A549 (cell line): ENCODE measurements at regions not wholly inside any gene's neighbourhood (a gene's known extent, or its start where the extent isn't known, plus 50 kb on each side); places are given as distances from the start of the nearest gene placed in this dataset.

Experiments
- ATAC-seq, 2 experiments: fragments of 200-7000 bp in 1 of 2; fragments of >200 bp in 1 of 2; cut with Nextera tagmentation in 1 of 2; cut with Tn5 transposase in 1 of 2; 3 replicates each; pipeline versions ENCODE4 v1.8.0 to v1.9.1; 2018 to 2020; ENCODE audit warnings: mild to moderate bottlenecking in 1 of 2, moderate library complexity in 1 of 2
- CTCF ChIA-PET: fragments of 300-600 bp; sonication (Branson Sonifier 250); formaldehyde crosslinking; extraction: SDS; loops from one replicate; lab custom pipeline; 2021; ENCODE audit warnings: antibody characterized with exemption, inconsistent platforms; lab: Yijun Ruan, JAX
- POLR2A ChIA-PET: fragments of 350-600 bp; formaldehyde crosslinking; extraction: SDS; loops from one replicate; lab custom pipeline; 2021; ENCODE audit warnings: antibody characterized with exemption, inconsistent platforms; lab: Yijun Ruan, JAX
- DNase-seq, 2 experiments: peaks; one replicate each; pipeline versions ENCODE4 v3.0.0 to v3.0.0-alpha.2; 2011 to 2016; ENCODE audit warnings: low read depth in 1 of 2, low spot score in 1 of 2
- FAIRE-seq: peaks from 2 replicates; lab custom pipeline; 2011; peaks lifted over from hg19 to GRCh38; lab: Jason Lieb, UNC
- H3K27ac ChIP-seq, 2 experiments: fragments of >200 bp; sonication (Bioruptor Twin); formaldehyde crosslinking; 3 replicates each; pipeline ENCODE4 v1.5.1; 2016 to 2017
- H3K4me1 ChIP-seq: fragments of >200 bp; sonication (Bioruptor Twin); formaldehyde crosslinking; 3 replicates; pipeline ENCODE4 v1.6.1; 2016
- H3K4me2 ChIP-seq: fragments of >200 bp; sonication (Bioruptor Twin); formaldehyde crosslinking; 3 replicates; pipeline ENCODE4 v1.6.1; 2016
- H3K4me3 ChIP-seq: fragments of >200 bp; sonication (Bioruptor Twin); formaldehyde crosslinking; 3 replicates; pipeline ENCODE4 v1.5.1; 2016
- H3K9me3 ChIP-seq: fragments of >200 bp; sonication (Bioruptor Twin); formaldehyde crosslinking; 3 replicates; pipeline ENCODE4 v1.6.1; 2016
- BCL3 ChIP-seq: fragments of >200 bp; sonication (Bioruptor Twin); formaldehyde crosslinking; IDR thresholded peaks from 3 replicates; pipeline ENCODE4 v1.6.1; 2016
- BHLHE40 ChIP-seq: IDR thresholded peaks from 2 replicates; pipeline ENCODE4 v1.6.1; 2012; ENCODE audit warnings: low read depth, low read length, inconsistent platforms
- CBX2 ChIP-seq: fragments of 200-600 bp; sonication (generic); IDR thresholded peaks from 2 replicates; pipeline ENCODE4 v1.6.1; 2016; ENCODE audit warnings: low read depth, mild to moderate bottlenecking, borderline replicate concordance
- CHD4 ChIP-seq: fragments of 200-600 bp; sonication (generic); IDR thresholded peaks from 2 replicates; pipeline ENCODE4 v1.6.1; 2016; ENCODE audit warnings: antibody characterized with exemption, mild to moderate bottlenecking, borderline replicate concordance
- EHF ChIP-seq: fragments of 250-450 bp; sonication (Bioruptor Pico); IDR thresholded peaks from 2 replicates; pipeline ENCODE4 v1.5.0; 2020; ENCODE audit warnings: mild to moderate bottlenecking
- ELK1 ChIP-seq: fragments of 150-350 bp; IDR thresholded peaks from 2 replicates; pipeline ENCODE4 v1.6.1; 2014; ENCODE audit warnings: low read depth, mild to moderate bottlenecking, low read length
- FOSL2 ChIP-seq, 2 experiments: fragments of 450-650 bp in 1 of 2; fragments of >200 bp in 1 of 2; sonication (Bioruptor Twin) in 1 of 2; formaldehyde crosslinking; IDR thresholded peaks; 2 replicates each; pipeline versions ENCODE4 v1.5.0 to v1.6.1; 2016 to 2020; ENCODE audit warnings: mild to moderate bottlenecking in 1 of 2, moderate library complexity in 1 of 2
- FOXS1 ChIP-seq: fragments of 250-450 bp; sonication (Bioruptor Pico); IDR thresholded peaks from 2 replicates; pipeline ENCODE4 v1.5.0; 2020; ENCODE audit warnings: mild to moderate bottlenecking, moderate library complexity
- HDAC2 ChIP-seq: fragments of 200-600 bp; sonication (generic); IDR thresholded peaks from 2 replicates; pipeline ENCODE4 v1.6.1; 2016
- HES2 ChIP-seq: fragments of >200 bp; sonication (Bioruptor Twin); formaldehyde crosslinking; IDR thresholded peaks from 2 replicates; pipeline ENCODE4 v1.6.1; 2016
- HOXA7 ChIP-seq: fragments of 250-450 bp; sonication (Bioruptor Pico); IDR thresholded peaks from 2 replicates; pipeline ENCODE4 v1.5.0; 2020; ENCODE audit warnings: mild to moderate bottlenecking, moderate library complexity
- HOXB13 ChIP-seq: fragments of 250-450 bp; sonication (Bioruptor Pico); IDR thresholded peaks from 2 replicates; pipeline ENCODE4 v1.5.0; 2020; ENCODE audit warnings: low read depth, mild to moderate bottlenecking, moderate library complexity
- JUN ChIP-seq, 2 experiments: fragments of >200 bp; sonication (Bioruptor Twin); formaldehyde crosslinking; IDR thresholded peaks; 2 replicates in 1 of 2; 3 replicates in 1 of 2; pipeline ENCODE4 v1.6.1; 2016 to 2017
- KDM1A ChIP-seq: fragments of 200-600 bp; sonication (generic); IDR thresholded peaks from 2 replicates; pipeline ENCODE4 v1.6.1; 2016; ENCODE audit warnings: low read depth, mild to moderate bottlenecking
- MAX ChIP-seq: IDR thresholded peaks from 2 replicates; pipeline ENCODE4 v1.6.1; 2012
- PBX3 ChIP-seq: IDR thresholded peaks from 2 replicates; pipeline ENCODE4 v1.6.1; 2012
- RAD21 ChIP-seq, 2 experiments: fragments of >200 bp in 1 of 2; sonication (Bioruptor Twin) in 1 of 2; formaldehyde crosslinking in 1 of 2; IDR thresholded peaks in 1 of 2; conservative IDR thresholded peaks in 1 of 2; 2 replicates in 1 of 2; 3 replicates in 1 of 2; pipeline ENCODE4 v1.6.1; 2012 to 2018; ENCODE audit warnings: inconsistent platforms in 1 of 2
- RCOR1 ChIP-seq: fragments of 150-350 bp; IDR thresholded peaks from 2 replicates; pipeline ENCODE4 v1.6.1; 2014; ENCODE audit warnings: antibody characterized with exemption, low read length, low read depth
- SMC3 ChIP-seq: fragments of >200 bp; sonication (Bioruptor Twin); formaldehyde crosslinking; IDR thresholded peaks from 3 replicates; pipeline ENCODE4 v1.6.1; 2018; ENCODE audit warnings: inconsistent platforms
- SREBF2 ChIP-seq: fragments of 450-650 bp; IDR thresholded peaks from 2 replicates; pipeline ENCODE4 v1.6.1; 2014; ENCODE audit warnings: mild to moderate bottlenecking, moderate library complexity
- TFCP2L1 ChIP-seq: fragments of 250-450 bp; sonication (Bioruptor Pico); IDR thresholded peaks from 2 replicates; pipeline ENCODE4 v1.5.0; 2021; ENCODE audit warnings: mild to moderate bottlenecking
- TP53 ChIP-seq: fragments of 250-450 bp; sonication (Bioruptor Pico); IDR thresholded peaks from 2 replicates; pipeline ENCODE4 v1.5.0; 2021; ENCODE audit warnings: mild to moderate bottlenecking, moderate library complexity
- ZFP36 ChIP-seq: fragments of 450-650 bp; IDR thresholded peaks from 2 replicates; pipeline ENCODE4 v1.6.1; 2014; ENCODE audit warnings: borderline replicate concordance; ENCODE audit not compliant: partially characterized antibody
- ZNF302 ChIP-seq: fragments of 250-450 bp; sonication (Bioruptor Pico); IDR thresholded peaks from 2 replicates; pipeline ENCODE4 v1.9.0; 2021; ENCODE audit warnings: inconsistent platforms, mild to moderate bottlenecking, moderate library complexity
- ZSCAN20 ChIP-seq: fragments of 250-450 bp; sonication (Bioruptor Pico); IDR thresholded peaks from 2 replicates; pipeline ENCODE4 v1.8.0; 2022; ENCODE audit warnings: mild to moderate bottlenecking, moderate library complexity
- WGBS: methylation state at CpG from one replicate; pipeline ENCODE4 v1.1.6; 2017; ENCODE audit errors: missing lambda C conversion rate; 5-methylcytosine and 5-hydroxymethylcytosine counted together
- TF ChIP-seq, protein P1 (sequence below): IDR thresholded peaks from 2 replicates; pipeline ENCODE4 v1.6.1; 2012; ENCODE audit warnings: low read depth, borderline replicate concordance

DNA sequence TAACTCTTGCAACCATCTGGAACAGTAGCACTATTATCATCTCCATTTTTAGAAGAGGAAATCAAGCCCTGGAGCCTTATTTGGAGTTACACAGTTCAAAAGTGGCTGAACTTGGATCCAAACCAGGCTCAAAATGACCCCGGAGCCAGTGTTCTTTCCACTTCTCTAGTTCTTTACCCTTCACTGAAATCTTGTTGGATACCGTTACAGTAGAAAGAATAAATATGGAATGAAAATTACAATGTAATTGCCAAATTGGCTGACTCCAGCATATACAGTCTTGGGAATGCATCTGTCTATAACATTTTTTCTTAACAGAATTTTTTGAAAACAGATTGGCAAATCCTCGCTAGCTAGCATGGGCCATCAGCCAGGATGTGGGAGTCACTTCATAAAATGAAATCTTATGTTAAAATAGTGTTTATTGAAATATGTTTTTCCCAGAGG is 261.4 kb downstream of the CTH start:
- ChIA-PET CTCF (no interaction called here), POLR2A (no interaction called here)
- no peak for FAIRE-seq
- no peak overlapping the region for H3K4me3 ChIP-seq
- no peak for DNase-seq
- no peaks in the 10 kb centered on the region for H3K4me1 ChIP-seq
- H3K9me3 ChIP-seq = no peaks in the 10 kb centered on the region
- H3K4me2 ChIP-seq = no peak overlapping the region
- TF ChIP-seq ELK1 (no peak), JUN (IDR thresholded peaks at IDR 0.05) (no peak), EHF (CRISPR knock-in tag) (no peak), MAX (no peak), ZSCAN20 (no peak), CHD4 (no peak), TFCP2L1 (CRISPR knock-in tag) (no peak), SREBF2 (no peak), FOSL2 (IDR thresholded peaks at IDR 0.05) (no peak), FOSL2 (CRISPR knock-in tag; IDR thresholded peaks at IDR 0.05) (no peak), BCL3 (no peak), CBX2 (no peak), ZFP36 (no peak), PBX3 (no peak), HDAC2 (no peak), RAD21 (conservative IDR thresholded peaks at IDR 0.05 in 1 of 2, IDR thresholded peaks at IDR 0.05 in 1 of 2) (no peak), FOXS1 (CRISPR knock-in tag) (no peak), HES2 (no peak), ZNF302 (CRISPR knock-in tag) (no peak), HOXB13 (no peak)
- TF ChIP-seq, protein P1, sequence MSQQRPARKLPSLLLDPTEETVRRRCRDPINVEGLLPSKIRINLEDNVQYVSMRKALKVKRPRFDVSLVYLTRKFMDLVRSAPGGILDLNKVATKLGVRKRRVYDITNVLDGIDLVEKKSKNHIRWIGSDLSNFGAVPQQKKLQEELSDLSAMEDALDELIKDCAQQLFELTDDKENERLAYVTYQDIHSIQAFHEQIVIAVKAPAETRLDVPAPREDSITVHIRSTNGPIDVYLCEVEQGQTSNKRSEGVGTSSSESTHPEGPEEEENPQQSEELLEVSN = no peak
- no peak for ATAC-seq
- 18% methylated on average over 3 of the region's 3 CpGs for WGBS
- H3K27ac ChIP-seq = no peak overlapping the region

GRCh38 chr1:70674941-70675685 is 264.0 kb downstream of the CTH start:
- no peak for FAIRE-seq
- no peak for ATAC-seq
- H3K4me2 ChIP-seq = no peak overlapping the region
- H3K9me3 ChIP-seq = no peaks in the 10 kb centered on the region
- CTCF ChIA-PET = no interaction called here
- no peak overlapping the region for H3K27ac ChIP-seq
- no peak for TF ChIP-seq TP53 (CRISPR knock-in tag)
- no peak for TF ChIP-seq HDAC2
- no peak for TF ChIP-seq BHLHE40
- no peak for TF ChIP-seq SREBF2
- no peak for TF ChIP-seq FOSL2 (IDR thresholded peaks at IDR 0.05)
- no peak for TF ChIP-seq FOSL2 (CRISPR knock-in tag; IDR thresholded peaks at IDR 0.05)
- no peak for TF ChIP-seq RCOR1
- no peak for TF ChIP-seq EHF (CRISPR knock-in tag)
- no peak for TF ChIP-seq BCL3
- no peak for TF ChIP-seq KDM1A
- no peak for TF ChIP-seq HOXA7 (CRISPR knock-in tag)
- TF ChIP-seq SMC3 = no peak
- TF ChIP-seq, all 56 proteins: peak for 0
- WGBS = 0% methylated on average over 3 of the region's 3 CpGs
- POLR2A ChIA-PET = no interaction called here
- Histone ChIP-seq H3K4me1 (no peaks in the 10 kb centered on the region), H3K4me3 (no peak overlapping the region)
- no peak for DNase-seq
